Kidney epithelial cell (primary cell): ENCODE measurements at regions not wholly inside any gene's neighbourhood (a gene's known extent, or its start where the extent isn't known, plus 50 kb on each side); places are given as distances from the start of the nearest gene placed in this dataset.

Experiments
- DNase-seq: peaks from one replicate; pipeline ENCODE4 v3.0.0-alpha.2; 2010; ENCODE audit warnings: low read depth
- H3K27me3 ChIP-seq: 2 replicates; pipeline ENCODE4 v1.6.0; 2011; ENCODE audit warnings: low read length; ENCODE audit not compliant: control insufficient read depth, insufficient read depth
- H3K36me3 ChIP-seq: 2 replicates; pipeline ENCODE4 v1.5.1; 2011; ENCODE audit warnings: low read length; ENCODE audit not compliant: control insufficient read depth, insufficient read depth
- H3K4me3 ChIP-seq: 2 replicates; pipeline ENCODE4 v1.5.1; 2011; ENCODE audit warnings: low read depth, mild to moderate bottlenecking, control low read depth, low read length
- TF ChIP-seq, protein P1 (sequence below): IDR thresholded peaks from 2 replicates; pipeline ENCODE4 v1.5.1; 2011; ENCODE audit warnings: mild to moderate bottlenecking, moderate library complexity, low read length, control low read depth, inconsistent platforms; ENCODE audit not compliant: insufficient read depth, poor library complexity, severe bottlenecking

DNA sequence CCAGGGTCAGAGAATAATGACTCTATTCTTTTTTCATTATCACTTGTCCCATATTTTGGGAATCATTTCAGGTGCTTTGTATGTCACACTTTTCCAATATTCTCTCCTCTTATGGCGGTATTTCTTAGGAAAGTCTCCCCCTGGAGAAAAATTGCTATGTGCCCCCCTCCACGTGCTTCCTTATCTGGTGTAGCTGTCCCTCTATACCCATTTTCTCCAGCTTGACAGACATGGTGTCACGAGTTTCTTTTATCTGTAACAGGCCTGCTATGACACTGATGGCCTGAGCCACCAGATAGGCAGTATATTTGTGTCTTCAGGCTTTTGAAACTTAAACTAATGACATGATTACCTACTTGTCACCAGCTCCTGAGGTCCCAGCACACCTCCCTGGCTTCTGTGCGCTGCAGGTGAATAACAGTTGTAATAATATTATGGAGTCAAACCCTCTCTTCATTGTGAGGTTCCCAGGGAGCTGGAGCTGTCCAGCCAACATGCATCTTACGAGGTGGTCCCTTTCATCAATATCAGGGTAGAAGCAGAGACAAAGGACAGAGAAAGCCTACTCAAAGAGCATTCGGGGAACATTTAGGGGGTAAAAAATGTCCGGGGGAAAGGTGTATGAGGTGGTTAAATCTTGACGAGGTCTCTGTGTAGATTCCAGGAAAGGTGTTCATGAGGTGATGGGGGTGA is 71.2 kb upstream of the DUSP10 start:
- no peak for DNase-seq
- no peaks in the 10 kb centered on the region for H3K36me3 ChIP-seq
- no peak overlapping the region for H3K4me3 ChIP-seq
- TF ChIP-seq, protein P1, sequence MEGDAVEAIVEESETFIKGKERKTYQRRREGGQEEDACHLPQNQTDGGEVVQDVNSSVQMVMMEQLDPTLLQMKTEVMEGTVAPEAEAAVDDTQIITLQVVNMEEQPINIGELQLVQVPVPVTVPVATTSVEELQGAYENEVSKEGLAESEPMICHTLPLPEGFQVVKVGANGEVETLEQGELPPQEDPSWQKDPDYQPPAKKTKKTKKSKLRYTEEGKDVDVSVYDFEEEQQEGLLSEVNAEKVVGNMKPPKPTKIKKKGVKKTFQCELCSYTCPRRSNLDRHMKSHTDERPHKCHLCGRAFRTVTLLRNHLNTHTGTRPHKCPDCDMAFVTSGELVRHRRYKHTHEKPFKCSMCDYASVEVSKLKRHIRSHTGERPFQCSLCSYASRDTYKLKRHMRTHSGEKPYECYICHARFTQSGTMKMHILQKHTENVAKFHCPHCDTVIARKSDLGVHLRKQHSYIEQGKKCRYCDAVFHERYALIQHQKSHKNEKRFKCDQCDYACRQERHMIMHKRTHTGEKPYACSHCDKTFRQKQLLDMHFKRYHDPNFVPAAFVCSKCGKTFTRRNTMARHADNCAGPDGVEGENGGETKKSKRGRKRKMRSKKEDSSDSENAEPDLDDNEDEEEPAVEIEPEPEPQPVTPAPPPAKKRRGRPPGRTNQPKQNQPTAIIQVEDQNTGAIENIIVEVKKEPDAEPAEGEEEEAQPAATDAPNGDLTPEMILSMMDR, result no peak
- no peaks in the 10 kb centered on the region for H3K27me3 ChIP-seq

DNA sequence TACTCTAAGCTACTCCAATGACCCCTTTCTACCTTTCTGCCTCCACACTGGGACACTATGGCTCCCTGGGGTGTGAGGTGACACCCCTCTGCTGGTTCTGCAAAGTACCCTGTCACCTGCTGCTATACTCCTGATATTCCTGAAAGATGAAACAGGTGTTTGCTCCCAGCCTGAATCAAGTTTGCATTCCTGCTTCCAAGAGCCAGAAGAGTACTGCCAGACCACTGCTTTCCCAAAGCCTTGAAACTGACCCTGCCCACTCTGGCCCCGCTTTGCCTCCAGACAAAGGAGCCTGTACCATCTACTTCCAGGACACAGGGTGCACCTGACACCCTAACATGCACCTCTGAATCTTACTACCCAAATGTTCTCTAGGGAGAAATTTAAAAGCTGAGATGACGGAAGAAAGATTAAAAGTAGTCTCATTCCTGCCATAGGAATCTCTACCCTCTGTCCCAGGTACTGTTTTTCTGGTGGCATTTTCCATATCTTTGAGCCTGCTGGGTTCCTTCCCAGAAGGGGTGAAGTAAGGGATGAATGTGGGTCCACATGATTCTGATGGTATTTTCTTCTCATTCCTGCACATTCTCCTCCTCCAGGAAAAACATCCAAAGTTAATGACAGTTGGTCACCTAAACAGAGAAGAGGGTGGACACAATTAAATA is 70.3 kb upstream of the DUSP10 start:
- Histone ChIP-seq H3K27me3 (no peaks in the 10 kb centered on the region), H3K4me3 (no peak overlapping the region), H3K36me3 (no peaks in the 10 kb centered on the region)
- TF ChIP-seq, protein P1, result no peak
- no peak for DNase-seq

DNA sequence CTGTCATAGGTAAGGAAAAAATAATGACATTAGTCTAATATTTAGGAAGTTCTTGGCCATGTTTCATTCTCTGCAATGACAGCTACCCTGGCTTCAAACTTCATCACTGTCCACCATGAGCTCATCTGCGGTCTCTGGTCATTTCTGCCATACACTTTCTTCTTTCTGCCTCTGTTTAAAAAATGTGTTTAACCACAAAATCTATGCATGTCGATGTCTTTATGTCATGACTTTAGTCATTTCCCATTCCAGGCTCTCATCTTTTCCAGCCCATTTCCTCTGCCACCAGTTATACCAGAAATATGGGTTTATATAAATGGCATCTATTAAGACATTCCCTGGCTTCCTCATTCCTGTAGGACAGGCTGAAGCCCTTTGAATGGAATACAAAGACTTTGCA is 68.5 kb upstream of the DUSP10 start:
- peak; percentile 21 for DNase-seq
- no peak overlapping the region for H3K4me3 ChIP-seq
- TF ChIP-seq, protein P1, result no peak
- no peaks in the 10 kb centered on the region for H3K36me3 ChIP-seq
- no peaks in the 10 kb centered on the region for H3K27me3 ChIP-seq

DNA sequence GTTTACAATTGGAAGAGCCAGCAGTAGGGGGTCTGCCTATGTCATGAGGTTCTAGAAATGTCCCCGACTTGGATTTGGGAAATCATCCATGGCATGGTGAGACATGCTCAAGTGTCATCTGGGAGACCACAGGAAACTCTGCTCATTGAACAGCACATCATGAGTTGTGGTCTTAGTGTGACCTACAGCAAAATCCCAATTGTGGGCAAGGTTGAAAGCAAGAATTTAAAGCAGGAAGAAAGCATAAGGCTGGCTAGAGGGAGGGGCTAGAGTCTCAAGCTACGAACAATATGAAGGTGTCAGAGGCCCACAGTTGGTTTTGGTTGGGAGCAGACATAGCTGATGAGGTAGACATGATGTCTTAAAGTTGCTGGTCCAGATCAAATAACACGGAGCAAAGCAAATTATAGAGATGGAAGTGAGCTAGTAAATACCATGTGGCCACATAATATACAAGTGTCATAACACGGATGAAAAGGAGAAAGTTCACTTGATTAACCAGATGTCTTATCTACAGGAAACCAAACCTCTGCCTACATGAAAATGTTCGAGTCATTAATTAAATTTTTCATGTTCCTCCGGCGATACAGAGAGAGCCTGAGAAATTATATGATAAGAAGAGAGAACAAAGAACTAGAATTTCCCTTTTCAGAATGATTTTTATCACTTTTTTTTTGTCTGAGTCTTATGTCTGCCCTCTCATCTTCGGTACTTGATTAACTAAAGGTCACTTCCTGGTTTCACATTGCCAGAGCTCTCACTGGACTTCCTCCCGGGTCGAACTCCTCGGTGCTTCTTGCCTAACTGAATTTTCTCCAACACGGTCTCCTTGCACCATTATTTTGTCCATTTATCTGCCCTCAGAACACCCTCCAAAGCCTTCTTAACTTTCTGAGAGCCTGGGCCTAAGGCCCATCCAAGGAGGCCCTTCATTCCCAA is 67.5 kb upstream of the DUSP10 start:
- DNase-seq, result no peak
- Histone ChIP-seq H3K4me3 (no peak overlapping the region), H3K27me3 (no peaks in the 10 kb centered on the region), H3K36me3 (no peaks in the 10 kb centered on the region)
- TF ChIP-seq, protein P1, result no peak

DNA sequence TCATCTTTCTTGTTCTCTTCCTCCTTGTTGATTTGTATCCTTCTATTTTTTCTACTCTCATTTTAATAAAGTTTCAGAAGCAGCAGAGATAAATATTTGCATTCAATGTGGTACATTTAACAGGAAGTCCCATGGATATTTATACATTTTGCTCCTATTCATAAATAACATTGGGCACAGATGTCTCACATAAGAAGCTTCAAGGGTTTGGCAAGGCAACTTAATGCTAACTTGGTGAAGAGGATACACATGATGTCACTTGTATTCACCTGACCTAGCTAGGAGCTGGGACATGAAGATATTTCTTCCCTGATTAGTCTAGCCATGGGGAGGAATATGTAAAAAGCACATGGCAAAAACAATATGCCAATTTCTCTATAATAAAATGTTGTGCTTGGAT is 65.1 kb upstream of the DUSP10 start:
- H3K27me3 ChIP-seq, result no peaks in the 10 kb centered on the region
- H3K36me3 ChIP-seq, result no peaks in the 10 kb centered on the region
- TF ChIP-seq, protein P1, result no peak
- DNase-seq, result no peak
- no peak overlapping the region for H3K4me3 ChIP-seq
